Neural progenitor cell (in vitro differentiated cells): ENCODE measurements at regions not wholly inside any gene's neighbourhood (a gene's known extent, or its start where the extent isn't known, plus 50 kb on each side); places are given as distances from the start of the nearest gene placed in this dataset.
"Not testable (repeated sequence)": the region's sequence is repeated elsewhere in the genome, so short reads cannot be mapped to it uniquely, and the experiment has no call there.

ENCODE experiments used
- DNase-seq: peaks from one replicate; pipeline ENCODE4 v3.0.0-alpha.2; 2016; ENCODE audit warnings: low spot score
- H2AFZ ChIP-seq: fragments of 200-600 bp; sonication (generic); replicated peaks from 2 replicates; pipeline ENCODE4 v1.6.1; 2016; ENCODE audit warnings: antibody characterized with exemption
- H3F3A ChIP-seq: fragments of 200-600 bp; sonication (generic); 2 replicates; pipeline ENCODE4 v1.6.1; 2016; ENCODE audit warnings: antibody characterized with exemption, low read depth
- H3K27ac ChIP-seq: fragments of 200-600 bp; sonication (generic); 2 replicates; pipeline ENCODE4 v1.5.1; 2016; ENCODE audit warnings: mild to moderate bottlenecking
- H3K27me3 ChIP-seq: fragments of 200-600 bp; sonication (generic); 2 replicates; pipeline ENCODE4 v1.6.1; 2016; ENCODE audit warnings: mild to moderate bottlenecking, moderate library complexity
- H3K36me3 ChIP-seq: fragments of 200-600 bp; sonication (generic); 2 replicates; pipeline ENCODE4 v1.5.1; 2016
- H3K4me1 ChIP-seq: fragments of 200-600 bp; sonication (generic); 2 replicates; pipeline ENCODE4 v1.6.1; 2016; ENCODE audit warnings: mixed run types
- H3K4me2 ChIP-seq: fragments of 200-600 bp; sonication (generic); 2 replicates; pipeline ENCODE4 v1.6.1; 2016
- H3K4me3 ChIP-seq: fragments of 200-600 bp; sonication (generic); 2 replicates; pipeline ENCODE4 v1.5.1; 2016
- H3K79me2 ChIP-seq: fragments of 200-600 bp; sonication (generic); 2 replicates; pipeline ENCODE4 v1.6.1; 2016; ENCODE audit warnings: low read depth
- H3K9ac ChIP-seq: fragments of 200-600 bp; sonication (generic); 2 replicates; pipeline ENCODE4 v1.6.1; 2016
- H3K9me3 ChIP-seq: fragments of 200-600 bp; sonication (generic); 2 replicates; pipeline ENCODE4 v1.5.1; 2016; ENCODE audit warnings: low read depth
- H4K20me1 ChIP-seq: fragments of 200-600 bp; sonication (generic); 2 replicates; pipeline ENCODE4 v1.6.1; 2016; ENCODE audit warnings: low read depth
- H3K27ac Mint-ChIP-seq: 3 replicates; pipeline ENCODE4 v1.8.0; 2021; ENCODE audit warnings: mixed read lengths
- H3K27me3 Mint-ChIP-seq: 2 replicates; pipeline ENCODE4 v1.8.0; 2022; ENCODE audit warnings: low read depth, mild to moderate bottlenecking, inconsistent platforms, moderate library complexity, mixed read lengths; ENCODE audit not compliant: insufficient read depth
- H3K36me3 Mint-ChIP-seq: 3 replicates; pipeline ENCODE4 v1.8.0; 2021; ENCODE audit warnings: mixed read lengths
- H3K4me1 Mint-ChIP-seq: 3 replicates; pipeline ENCODE4 v1.8.0; 2021; ENCODE audit warnings: mixed read lengths
- H3K4me3 Mint-ChIP-seq: 3 replicates; pipeline ENCODE4 v1.8.0; 2021; ENCODE audit warnings: mild to moderate bottlenecking, moderate library complexity, mixed read lengths
- H3K9me3 Mint-ChIP-seq: 3 replicates; pipeline ENCODE4 v1.8.0; 2020; ENCODE audit warnings: mixed read lengths
- CTCF ChIP-seq: fragments of 200-600 bp; sonication (generic); IDR thresholded peaks from 2 replicates; pipeline ENCODE4 v1.5.1; 2017; ENCODE audit warnings: antibody characterized with exemption, mild to moderate bottlenecking
- EZH2 ChIP-seq: fragments of 200-600 bp; sonication (generic); IDR thresholded peaks from 2 replicates; pipeline ENCODE4 v1.6.1; 2017; ENCODE audit warnings: antibody characterized with exemption, mild to moderate bottlenecking, moderate library complexity
- EZH2phosphoT487 ChIP-seq: fragments of 200-600 bp; sonication (generic); IDR thresholded peaks from 2 replicates; pipeline ENCODE4 v1.6.1; 2017; ENCODE audit warnings: antibody characterized with exemption

GRCh38 chr7:17564678-17565212 is 266.3 kb downstream of the AHR start:
- TF ChIP-seq EZH2phosphoT487 = no peak
- no peak for TF ChIP-seq CTCF
- no peak for TF ChIP-seq EZH2
- H3K79me2 ChIP-seq = no peaks in the 10 kb centered on the region
- H3K9me3 ChIP-seq = no peaks in the 10 kb centered on the region
- H3K9ac ChIP-seq = no peak overlapping the region
- H3K4me1 ChIP-seq = peaks cover 4% of the 10 kb centered on the region
- no peaks in the 10 kb centered on the region for H3K36me3 Mint-ChIP-seq
- H3K4me2 ChIP-seq = no peak overlapping the region
- no peak overlapping the region for H3K4me3 Mint-ChIP-seq
- no peak overlapping the region for H2AFZ ChIP-seq
- no peaks in the 10 kb centered on the region for H3K36me3 ChIP-seq
- H3K27ac ChIP-seq = no peak overlapping the region
- no peak overlapping the region for H3K27ac Mint-ChIP-seq
- H4K20me1 ChIP-seq = no peaks in the 10 kb centered on the region
- peaks cover 24% of the 10 kb centered on the region for H3K9me3 Mint-ChIP-seq
- no peak overlapping the region for H3K4me3 ChIP-seq
- no peaks in the 10 kb centered on the region for H3F3A ChIP-seq
- DNase-seq = no peak
- H3K27me3 ChIP-seq = no peaks in the 10 kb centered on the region
- H3K27me3 Mint-ChIP-seq = peaks cover 4% of the 10 kb centered on the region
- no peaks in the 10 kb centered on the region for H3K4me1 Mint-ChIP-seq

- Histone ChIP-seq H3K79me2 (no peaks in the 10 kb centered on the region), H3K9me3 (peaks cover 9% of the 10 kb centered on the region), H3K9ac (no peak overlapping the region), H3K27me3 (no peaks in the 10 kb centered on the region), H3K4me2 (no peak overlapping the region), H2AFZ (no peak overlapping the region), H3K4me3 (no peak overlapping the region), H3K4me1 (no peaks in the 10 kb centered on the region), H3F3A (no peaks in the 10 kb centered on the region), H4K20me1 (no peaks in the 10 kb centered on the region), H3K27ac (no peak overlapping the region), H3K36me3 (no peaks in the 10 kb centered on the region)
- Mint-ChIP-seq H3K9me3 (peaks cover 24% of the 10 kb centered on the region), H3K4me3 (no peak overlapping the region), H3K27ac (no peak overlapping the region), H3K36me3 (peaks cover 5% of the 10 kb centered on the region), H3K4me1 (no peaks in the 10 kb centered on the region), H3K27me3 (peaks cover 2% of the 10 kb centered on the region)
- no peak for DNase-seq
- no peak for TF ChIP-seq EZH2
- TF ChIP-seq CTCF = no peak
- no peak for TF ChIP-seq EZH2phosphoT487
Observed at GRCh38 chr7:17580141-17580540, 281.7 kb downstream of the AHR start.

- no peaks in the 10 kb centered on the region for H3F3A ChIP-seq
- H2AFZ ChIP-seq = no peak overlapping the region
- Mint-ChIP-seq H3K36me3 (peaks cover 5% of the 10 kb centered on the region), H3K9me3 (peaks cover 24% of the 10 kb centered on the region), H3K27me3 (peaks cover 2% of the 10 kb centered on the region), H3K27ac (no peak overlapping the region), H3K4me1 (no peaks in the 10 kb centered on the region), H3K4me3 (no peak overlapping the region)
- H3K4me3 ChIP-seq = no peak overlapping the region
- peaks cover 9% of the 10 kb centered on the region for H3K9me3 ChIP-seq
- H3K27me3 ChIP-seq = no peaks in the 10 kb centered on the region
- H3K4me1 ChIP-seq = no peaks in the 10 kb centered on the region
- no peaks in the 10 kb centered on the region for H4K20me1 ChIP-seq
- no peak for TF ChIP-seq EZH2phosphoT487
- no peak for TF ChIP-seq EZH2
- no peaks in the 10 kb centered on the region for H3K36me3 ChIP-seq
- DNase-seq = no peak
- H3K79me2 ChIP-seq = no peaks in the 10 kb centered on the region
- no peak overlapping the region for H3K4me2 ChIP-seq
- H3K27ac ChIP-seq = no peak overlapping the region
- no peak overlapping the region for H3K9ac ChIP-seq
Observed at GRCh38 chr7:17580856-17581255, 282.4 kb downstream of the AHR start.

- Histone ChIP-seq H3K9me3 (peaks cover 9% of the 10 kb centered on the region), H3F3A (no peaks in the 10 kb centered on the region), H3K4me1 (no peaks in the 10 kb centered on the region), H3K9ac (no peak overlapping the region), H3K4me2 (no peak overlapping the region), H3K36me3 (no peaks in the 10 kb centered on the region), H3K27me3 (no peaks in the 10 kb centered on the region), H3K79me2 (no peaks in the 10 kb centered on the region), H3K4me3 (no peak overlapping the region), H2AFZ (no peak overlapping the region), H4K20me1 (no peaks in the 10 kb centered on the region), H3K27ac (no peak overlapping the region)
- H3K36me3 Mint-ChIP-seq = peaks cover 5% of the 10 kb centered on the region
- H3K4me3 Mint-ChIP-seq = no peak overlapping the region
- peaks cover 4% of the 10 kb centered on the region for H3K27me3 Mint-ChIP-seq
- TF ChIP-seq EZH2phosphoT487 (no peak), CTCF (no peak), EZH2 (no peak)
- peaks cover 24% of the 10 kb centered on the region for H3K9me3 Mint-ChIP-seq
- DNase-seq = no peak
- no peaks in the 10 kb centered on the region for H3K4me1 Mint-ChIP-seq
- H3K27ac Mint-ChIP-seq = no peak overlapping the region
Observed at GRCh38 chr7:17581301-17581700, 282.8 kb downstream of the AHR start.

- not testable (repeated sequence) for H2AFZ ChIP-seq, H3K4me1 ChIP-seq, H3K4me3 Mint-ChIP-seq, H3K9ac ChIP-seq, H3K9me3 ChIP-seq, H3K27me3 Mint-ChIP-seq, H3K27ac Mint-ChIP-seq, H3K4me2 ChIP-seq, H3K27ac ChIP-seq, H3F3A ChIP-seq, H3K79me2 ChIP-seq, H3K36me3 Mint-ChIP-seq, H3K4me1 Mint-ChIP-seq, DNase-seq, H3K4me3 ChIP-seq, H4K20me1 ChIP-seq, H3K27me3 ChIP-seq, H3K36me3 ChIP-seq
- H3K9me3 Mint-ChIP-seq = peaks cover 12% of the 10 kb centered on the region
Observed at GRCh38 chr7:17582696-17583095, 284.2 kb downstream of the AHR start.
